ENCODE measurements at regions not wholly inside any gene's neighbourhood (a gene's known extent, or its start where the extent isn't known, plus 50 kb on each side); places are given as distances from the start of the nearest gene placed in this dataset.

DNA sequence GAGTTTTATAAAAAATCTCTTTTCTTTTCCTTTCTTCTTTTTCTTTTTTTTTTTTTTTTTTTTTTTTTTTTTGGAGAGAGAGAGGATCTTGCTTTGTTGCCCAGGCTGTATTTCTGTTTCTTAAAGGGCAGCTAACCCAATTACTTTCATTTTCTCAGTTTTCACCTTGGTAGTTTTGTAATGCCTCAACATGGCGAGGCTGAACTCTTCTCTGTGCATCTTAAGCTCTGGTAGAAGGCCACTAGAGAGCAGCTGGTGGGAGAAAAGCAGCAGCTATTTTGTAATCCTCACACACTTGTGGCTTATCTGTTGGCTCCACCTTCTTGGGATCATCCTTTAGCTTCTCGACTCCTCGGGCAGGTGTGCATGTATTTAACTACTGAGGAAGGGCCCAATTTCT is 152.2 kb upstream of the MEIS2 start:
- H3K27me3 ChIP-seq (ENCODE audit: control insufficient read depth in 4 of 4, insufficient read depth in 4 of 4, low read length in 3 of 4) = no peaks in the 10 kb centered on the region
- no peak overlapping the region for H3K9ac ChIP-seq (ENCODE audit: low read depth in 1 of 2, low read length in 2 of 2)
- no peak overlapping the region for H3K4me3 ChIP-seq (ENCODE audit: low read depth in 1 of 3, low read length in 3 of 3)
- 87% methylated on average over 3 of the region's 3 CpGs for WGBS
- no peak overlapping the region for H3K27ac ChIP-seq (ENCODE audit: low read depth in 1 of 2, low read length in 2 of 2)
- no peak for DNase-seq (ENCODE audit: low spot score)
- no peaks in the 10 kb centered on the region for H3K36me3 ChIP-seq (ENCODE audit: control insufficient read depth in 4 of 4, insufficient read depth in 3 of 4, low read depth in 1 of 4, low read length in 3 of 4)
- no peaks in the 10 kb centered on the region for H3K9me3 ChIP-seq (ENCODE audit: control insufficient read depth in 4 of 4, low read length in 3 of 4)
- no peak for TF ChIP-seq GABPA (IDR thresholded peaks at IDR 0.05 in 1 of 2, conservative IDR thresholded peaks at IDR 0.05 in 1 of 2)
- TF ChIP-seq YY1 (IDR thresholded peaks at IDR 0.05) = no peak
- no peak for TF ChIP-seq RXRA (IDR thresholded peaks at IDR 0.05)
- TF ChIP-seq ATF3 (IDR thresholded peaks at IDR 0.05) = no peak
- no peak for TF ChIP-seq FOXA1 (IDR thresholded peaks at IDR 0.05)
- no peak for TF ChIP-seq RAD21 (IDR thresholded peaks at IDR 0.05)
- TF ChIP-seq, protein P1, sequence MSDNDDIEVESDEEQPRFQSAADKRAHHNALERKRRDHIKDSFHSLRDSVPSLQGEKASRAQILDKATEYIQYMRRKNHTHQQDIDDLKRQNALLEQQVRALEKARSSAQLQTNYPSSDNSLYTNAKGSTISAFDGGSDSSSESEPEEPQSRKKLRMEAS (IDR thresholded peaks at IDR 0.05) = no peak
- H3K4me1 ChIP-seq (ENCODE audit: control insufficient read depth in 4 of 4, insufficient read depth in 4 of 4, low read length in 3 of 4) = no peaks in the 10 kb centered on the region

DNA sequence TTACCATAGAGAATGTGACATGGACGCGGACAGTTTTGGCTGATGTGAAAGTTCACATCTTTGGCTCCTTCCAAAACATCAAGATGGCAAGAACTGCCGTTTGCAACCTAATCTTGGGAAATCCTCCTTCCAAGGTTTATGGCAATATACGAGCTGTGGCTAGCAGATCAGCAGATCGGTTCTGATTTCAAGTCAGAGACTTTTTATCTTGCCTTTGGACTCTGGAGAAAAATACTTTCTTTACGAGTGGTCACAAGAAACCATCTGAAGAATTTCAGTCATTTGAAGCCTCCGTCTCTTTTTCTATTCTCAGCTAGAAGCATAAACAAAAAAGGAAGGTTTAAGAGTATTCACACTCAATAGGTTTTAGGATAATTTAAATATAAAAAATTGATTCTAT is 153.5 kb upstream of the MEIS2 start:
- Histone ChIP-seq H3K9me3 (ENCODE audit: control insufficient read depth in 4 of 4, low read length in 3 of 4) (no peaks in the 10 kb centered on the region), H3K9ac (ENCODE audit: low read depth in 1 of 2, low read length in 2 of 2) (no peak overlapping the region), H3K4me3 (ENCODE audit: low read depth in 1 of 3, low read length in 3 of 3) (no peak overlapping the region), H3K36me3 (ENCODE audit: control insufficient read depth in 4 of 4, insufficient read depth in 3 of 4, low read depth in 1 of 4, low read length in 3 of 4) (no peaks in the 10 kb centered on the region), H3K27me3 (ENCODE audit: control insufficient read depth in 4 of 4, insufficient read depth in 4 of 4, low read length in 3 of 4) (no peaks in the 10 kb centered on the region), H3K27ac (ENCODE audit: low read depth in 1 of 2, low read length in 2 of 2) (no peak overlapping the region), H3K4me1 (ENCODE audit: control insufficient read depth in 4 of 4, insufficient read depth in 4 of 4, low read length in 3 of 4) (no peaks in the 10 kb centered on the region)
- TF ChIP-seq HNF4A (conservative IDR thresholded peaks at IDR 0.05) (no peak), REST (IDR thresholded peaks at IDR 0.05) (no peak), SP1 (IDR thresholded peaks at IDR 0.05) (no peak), RXRA (IDR thresholded peaks at IDR 0.05) (no peak), FOXA1 (IDR thresholded peaks at IDR 0.05) (no peak), CTCF (IDR thresholded peaks at IDR 0.05; ENCODE audit: low read depth, low read length, missing input control) (no peak), ATF3 (IDR thresholded peaks at IDR 0.05) (no peak), FOXA2 (IDR thresholded peaks at IDR 0.05) (no peak), NR2F2 (IDR thresholded peaks at IDR 0.05) (no peak), JUND (IDR thresholded peaks at IDR 0.05) (no peak), GABPA (IDR thresholded peaks at IDR 0.05 in 1 of 2, conservative IDR thresholded peaks at IDR 0.05 in 1 of 2) (no peak), HNF4G (IDR thresholded peaks at IDR 0.05) (no peak)
- TF ChIP-seq, protein P1 (IDR thresholded peaks at IDR 0.05) = no peak
- WGBS = 89% methylated on average over 7 of the region's 7 CpGs
- no peak for DNase-seq (ENCODE audit: low spot score)

Measured in liver (tissue), 8 donors.